Effector CD8-positive, alpha-beta T cell (primary cell): ENCODE measurements at regions not wholly inside any gene's neighbourhood (a gene's known extent, or its start where the extent isn't known, plus 50 kb on each side); places are given as distances from the start of the nearest gene placed in this dataset.
"Not testable (repeated sequence)": the region's sequence is repeated elsewhere in the genome, so short reads cannot be mapped to it uniquely, and the experiment has no call there.

Experiments used
- DNase-seq: peaks from one replicate; lab custom pipeline; 2025; lab: John Stamatoyannopoulos, UW

- no peak for DNase-seq
These were observed 164.3 kb upstream of the CXCR4 start for GRCh38 chr2:136282251-136282650.

- peak; percentile 25 for DNase-seq
These were observed 163.5 kb upstream of the CXCR4 start for GRCh38 chr2:136281281-136282114.

GRCh38 chr2:136266346-136266745 is 148.4 kb upstream of the CXCR4 start:
- DNase-seq, result not testable (repeated sequence)

- no peak for DNase-seq
These were observed 141.6 kb upstream of the CXCR4 start for GRCh38 chr2:136259551-136259950.

- no peak for DNase-seq
These were observed 139.9 kb upstream of the CXCR4 start for GRCh38 chr2:136257893-136258292.

GRCh38 chr2:136255648-136256461 is 137.9 kb upstream of the CXCR4 start:
- no peak for DNase-seq

- DNase-seq, result no peak
These were observed 137.2 kb upstream of the CXCR4 start for GRCh38 chr2:136255127-136255526.

- no peak for DNase-seq
These were observed 136.7 kb upstream of the CXCR4 start for GRCh38 chr2:136254681-136255080.

- no peak for DNase-seq
These were observed 135.5 kb upstream of the CXCR4 start for GRCh38 chr2:136253288-136254004.

GRCh38 chr2:136251885-136252585 is 134.1 kb upstream of the CXCR4 start:
- no peak for DNase-seq

- no peak for DNase-seq
These were observed 133.4 kb upstream of the CXCR4 start for GRCh38 chr2:136251197-136251884.

GRCh38 chr2:136250131-136250530 is 132.2 kb upstream of the CXCR4 start:
- DNase-seq, result no peak

- DNase-seq, result no peak
These were observed 131.0 kb upstream of the CXCR4 start for GRCh38 chr2:136248907-136249306.

- no peak for DNase-seq
These were observed 130.3 kb upstream of the CXCR4 start for GRCh38 chr2:136248242-136248641.

GRCh38 chr2:136247204-136247950 is 129.4 kb upstream of the CXCR4 start:
- no peak for DNase-seq

- no peak for DNase-seq
These were observed 128.2 kb upstream of the CXCR4 start for GRCh38 chr2:136246086-136246669.

- no peak for DNase-seq
These were observed 127.3 kb upstream of the CXCR4 start for GRCh38 chr2:136245211-136245610.

GRCh38 chr2:136244536-136244885 is 126.6 kb upstream of the CXCR4 start:
- DNase-seq, result no peak

- no peak for DNase-seq
These were observed 125.9 kb upstream of the CXCR4 start for GRCh38 chr2:136243638-136244535.
